GM12875 (cell line): ENCODE measurements at regions not wholly inside any gene's neighbourhood (a gene's known extent, or its start where the extent isn't known, plus 50 kb on each side); places are given as distances from the start of the nearest gene placed in this dataset.

ENCODE experiments used
- H3K4me3 ChIP-seq: one replicate; pipeline ENCODE4 v1.5.1; 2011; ENCODE audit warnings: low read depth, low read length, control low read depth
- TF ChIP-seq, protein P1 (sequence below): IDR thresholded peaks from 2 replicates; pipeline ENCODE4 v1.5.1; 2011; ENCODE audit warnings: low read depth, mild to moderate bottlenecking, control low read depth, inconsistent platforms, low read length, moderate library complexity, borderline replicate concordance; ENCODE audit not compliant: insufficient read depth

DNA sequence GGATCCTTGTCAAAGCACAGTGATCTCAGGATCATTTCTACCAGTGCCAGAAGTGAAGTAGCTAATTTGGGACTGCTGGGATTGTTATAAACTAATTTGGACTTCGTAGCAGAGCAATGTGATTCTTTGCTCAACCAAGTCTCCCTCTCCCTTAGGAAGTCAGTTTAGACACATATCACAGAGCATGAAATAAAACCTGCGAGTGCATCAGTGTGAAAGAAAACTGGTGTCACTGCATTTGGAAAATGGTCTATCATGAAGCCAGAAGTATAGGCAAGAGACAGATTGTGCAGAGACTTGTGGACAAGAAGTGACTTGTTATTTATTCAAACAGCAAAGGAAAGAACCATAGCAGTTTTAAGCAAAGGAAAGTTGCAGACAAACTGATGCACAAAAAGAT is 560.5 kb upstream of the NRG3 start:
- H3K4me3 ChIP-seq = no peak overlapping the region
- TF ChIP-seq, protein P1, sequence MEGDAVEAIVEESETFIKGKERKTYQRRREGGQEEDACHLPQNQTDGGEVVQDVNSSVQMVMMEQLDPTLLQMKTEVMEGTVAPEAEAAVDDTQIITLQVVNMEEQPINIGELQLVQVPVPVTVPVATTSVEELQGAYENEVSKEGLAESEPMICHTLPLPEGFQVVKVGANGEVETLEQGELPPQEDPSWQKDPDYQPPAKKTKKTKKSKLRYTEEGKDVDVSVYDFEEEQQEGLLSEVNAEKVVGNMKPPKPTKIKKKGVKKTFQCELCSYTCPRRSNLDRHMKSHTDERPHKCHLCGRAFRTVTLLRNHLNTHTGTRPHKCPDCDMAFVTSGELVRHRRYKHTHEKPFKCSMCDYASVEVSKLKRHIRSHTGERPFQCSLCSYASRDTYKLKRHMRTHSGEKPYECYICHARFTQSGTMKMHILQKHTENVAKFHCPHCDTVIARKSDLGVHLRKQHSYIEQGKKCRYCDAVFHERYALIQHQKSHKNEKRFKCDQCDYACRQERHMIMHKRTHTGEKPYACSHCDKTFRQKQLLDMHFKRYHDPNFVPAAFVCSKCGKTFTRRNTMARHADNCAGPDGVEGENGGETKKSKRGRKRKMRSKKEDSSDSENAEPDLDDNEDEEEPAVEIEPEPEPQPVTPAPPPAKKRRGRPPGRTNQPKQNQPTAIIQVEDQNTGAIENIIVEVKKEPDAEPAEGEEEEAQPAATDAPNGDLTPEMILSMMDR = no peak

DNA sequence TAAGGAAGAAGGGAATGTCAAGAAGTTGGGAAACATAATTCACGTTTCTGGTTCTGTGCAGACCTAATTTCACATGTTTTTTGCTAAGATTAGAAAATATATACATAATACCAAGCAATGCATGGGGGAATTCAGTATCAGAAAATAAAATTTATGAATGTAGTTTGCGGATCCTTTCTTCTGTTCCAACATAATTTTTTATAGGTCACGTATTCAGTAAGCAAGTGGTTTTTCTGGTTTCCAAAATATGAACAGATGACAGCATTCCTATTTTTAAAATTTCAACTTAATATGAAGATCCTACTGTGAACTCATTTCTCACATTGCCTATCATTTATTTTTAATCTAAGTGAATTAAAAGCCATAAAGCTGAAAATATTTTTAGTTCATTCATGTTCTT is 560.0 kb upstream of the NRG3 start:
- H3K4me3 ChIP-seq = no peak overlapping the region
- TF ChIP-seq, protein P1 = no peak

DNA sequence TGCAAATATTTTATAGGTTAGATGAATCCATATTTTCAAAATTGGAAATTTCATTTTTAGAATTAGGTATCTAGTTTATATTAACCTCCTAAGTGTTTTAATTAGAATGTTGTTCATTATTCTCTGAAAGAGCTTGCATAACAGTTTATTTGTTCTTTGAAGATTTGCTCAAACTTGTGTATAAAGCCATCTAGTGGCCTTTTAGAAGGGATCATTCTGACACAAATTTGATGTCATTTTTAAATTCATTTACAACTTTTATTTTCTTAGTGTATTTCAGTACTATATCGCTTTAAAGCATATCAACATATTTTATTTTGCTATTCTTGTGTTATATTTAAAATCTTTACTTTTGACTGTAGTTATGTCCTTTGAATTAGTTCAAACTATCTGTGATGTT is 527.0 kb upstream of the NRG3 start:
- TF ChIP-seq, protein P1 = no peak
- no peak overlapping the region for H3K4me3 ChIP-seq

DNA sequence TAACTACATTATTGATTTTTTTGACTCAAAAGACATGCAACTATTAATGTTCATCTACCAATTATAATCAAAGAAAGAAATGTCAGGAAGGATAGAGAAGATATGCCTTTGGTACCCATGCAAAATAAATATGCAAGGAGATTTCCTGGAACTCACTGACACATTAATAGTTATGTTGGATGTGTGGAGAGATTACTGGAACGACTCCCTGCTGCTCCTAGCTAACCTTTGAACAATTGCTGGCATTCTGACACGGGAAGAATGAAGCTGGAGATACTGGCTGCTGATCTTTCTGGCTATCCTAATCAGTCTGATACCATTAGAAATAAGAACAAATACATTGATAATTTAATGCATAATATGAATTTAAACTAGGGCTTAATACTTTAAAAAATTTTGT is 507.9 kb upstream of the NRG3 start:
- H3K4me3 ChIP-seq = no peak overlapping the region

DNA sequence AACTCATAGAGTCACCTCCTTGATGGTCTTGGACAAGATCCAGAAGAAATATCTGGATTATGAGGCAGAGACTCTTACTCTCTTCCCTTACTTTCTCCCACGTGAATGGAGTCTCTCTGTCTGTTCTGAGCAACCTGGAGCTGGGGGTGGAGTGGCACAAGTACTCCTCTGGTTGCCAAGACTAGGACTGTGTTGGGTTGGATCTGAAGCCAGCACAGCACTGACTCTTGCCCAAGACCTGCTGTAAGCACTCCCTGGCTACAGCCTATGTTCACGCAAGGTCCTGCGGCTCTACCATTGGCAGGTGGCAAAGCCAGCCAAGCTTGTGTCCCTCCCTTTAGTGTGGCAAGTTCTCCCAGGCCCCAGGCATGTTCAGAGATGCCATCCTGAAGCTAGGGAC is 488.2 kb upstream of the NRG3 start:
- no peak overlapping the region for H3K4me3 ChIP-seq
- TF ChIP-seq, protein P1 = no peak

More for the DNA sequence above, 507.9 kb upstream of the NRG3 start:
- TF ChIP-seq, protein P1 = no peak

DNA sequence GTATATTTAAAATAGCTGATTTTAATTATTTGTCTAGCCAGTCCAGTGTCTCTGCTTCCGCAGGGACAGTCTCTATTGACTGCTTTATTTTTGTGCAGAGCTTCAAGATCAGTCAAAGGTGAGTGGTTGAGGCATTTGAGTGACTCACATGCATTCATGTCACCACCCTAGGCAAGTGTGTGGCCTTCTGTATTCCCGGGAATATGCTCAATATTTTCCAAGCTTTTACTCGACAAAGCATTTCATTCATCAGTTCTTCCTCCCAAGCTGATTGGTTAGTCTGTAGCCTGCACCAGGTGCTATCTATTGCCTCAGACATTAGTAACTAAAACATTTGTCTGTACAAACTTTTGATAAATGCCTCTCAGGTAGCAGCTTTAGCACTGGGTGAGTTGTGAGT is 471.5 kb upstream of the NRG3 start:
- TF ChIP-seq, protein P1 = no peak
- no peak overlapping the region for H3K4me3 ChIP-seq

DNA sequence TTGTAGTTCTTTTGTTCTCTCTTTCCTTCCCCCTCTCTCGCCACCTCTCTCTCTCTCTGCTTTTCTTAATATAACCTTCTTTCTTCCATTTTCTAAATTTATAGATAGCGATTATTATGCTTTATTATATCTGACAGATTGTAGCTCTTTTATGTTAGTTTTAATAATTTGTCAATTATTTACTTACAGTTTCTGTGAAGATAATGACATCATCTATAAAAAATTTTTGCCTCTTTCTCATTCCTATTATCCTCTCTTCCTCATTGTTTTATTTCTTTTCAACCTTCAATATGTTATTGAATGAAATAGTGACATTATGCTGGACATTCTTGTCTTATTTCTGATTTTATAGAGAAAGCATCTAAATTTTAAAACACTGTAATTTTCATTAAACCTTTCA is 469.6 kb upstream of the NRG3 start:
- no peak overlapping the region for H3K4me3 ChIP-seq
- TF ChIP-seq, protein P1 = no peak
